GM12878 (cell line): ENCODE measurements at regions not wholly inside any gene's neighbourhood (a gene's known extent, or its start where the extent isn't known, plus 50 kb on each side); places are given as distances from the start of the nearest gene placed in this dataset.

ENCODE experiments used
- ATAC-seq: fragments of 200-7000 bp; cut with Tn5 transposase; 3 replicates; pipeline ENCODE4 v1.9.1; 2020; ENCODE audit warnings: mild to moderate bottlenecking, moderate library complexity
- BruUV-seq: library from RNA; stranded (reverse); fragments of 400-500 nt; replicated peaks from 2 replicates; lab custom pipeline; 2021; lab: Mats Ljungman, UMichigan
- CTCF ChIA-PET: fragments of 300-600 bp; sonication (Branson Sonifier 250); formaldehyde crosslinking; extraction: SDS; loops from one replicate; lab custom pipeline; 2021; ENCODE audit warnings: inconsistent platforms; lab: Yijun Ruan, JAX
- POLR2A ChIA-PET: fragments of 350-600 bp; formaldehyde crosslinking; extraction: SDS; loops from one replicate; lab custom pipeline; 2021; ENCODE audit warnings: inconsistent platforms; lab: Charles Lee
- RAD21 ChIA-PET: fragments of 300-600 bp; sonication (Branson Sonifier 250); formaldehyde crosslinking; loops from one replicate; lab custom pipeline; 2023; ENCODE audit warnings: antibody characterized with exemption; ENCODE audit not compliant: unreplicated experiment; lab: Charles Lee
- SMC1A ChIA-PET: fragments of 300-600 bp; sonication (Branson Sonifier 250); formaldehyde crosslinking; loops from one replicate; lab custom pipeline; 2023; ENCODE audit not compliant: unreplicated experiment, uncharacterized antibody; lab: Charles Lee
- DNase-seq: peaks from one replicate; pipeline ENCODE4 v3.0.0-alpha.2; 2011; ENCODE audit warnings: low read depth, low spot score
- FAIRE-seq: peaks from 3 replicates; lab custom pipeline; 2011; peaks lifted over from hg19 to GRCh38; lab: Jason Lieb, UNC
- H2AFZ ChIP-seq: 2 replicates; pipeline ENCODE4 v1.6.0; 2011; ENCODE audit warnings: low read depth, low read length, control low read depth; ENCODE audit not compliant: control insufficient read depth
- H3K27ac ChIP-seq: 2 replicates; pipeline ENCODE4 v1.5.1; 2011; ENCODE audit warnings: control low read depth; ENCODE audit not compliant: control insufficient read depth, insufficient read depth
- H3K27me3 ChIP-seq, 2 experiments: replicated peaks in 1 of 2; 2 replicates each; pipeline versions ENCODE4 v1.6.0 to v1.6.1; 2011; ENCODE audit warnings: low read length in 1 of 2; ENCODE audit not compliant: control insufficient read depth in 2 of 2, insufficient read depth in 2 of 2
- H3K36me3 ChIP-seq, 2 experiments: 2 replicates each; pipeline ENCODE4 v1.5.1; 2011; ENCODE audit warnings: low read length in 1 of 2; ENCODE audit not compliant: control insufficient read depth in 2 of 2, insufficient read depth in 2 of 2
- H3K4me1 ChIP-seq: 2 replicates; pipeline ENCODE4 v1.6.1; 2011; ENCODE audit warnings: mild to moderate bottlenecking, low read length, moderate library complexity, mixed read lengths; ENCODE audit not compliant: control insufficient read depth, insufficient read depth
- H3K4me2 ChIP-seq: 2 replicates; pipeline ENCODE4 v1.6.0; 2011; ENCODE audit warnings: control low read depth; ENCODE audit not compliant: control insufficient read depth, insufficient read depth
- H3K4me3 ChIP-seq: fragments of 200-600 bp; sonication (generic); 2 replicates; pipeline ENCODE4 v1.5.1; 2016
- H3K79me2 ChIP-seq: 2 replicates; pipeline ENCODE4 v1.6.0; 2011; ENCODE audit warnings: low read length; ENCODE audit not compliant: control insufficient read depth, insufficient read depth
- H3K9ac ChIP-seq: 2 replicates; pipeline ENCODE4 v1.8.0; 2011; ENCODE audit warnings: low read length, control low read depth, mixed read lengths; ENCODE audit not compliant: control insufficient read depth, insufficient read depth
- H3K9me3 ChIP-seq: replicated peaks from 3 replicates; pipeline ENCODE4 v1.5.1; 2011; ENCODE audit warnings: mild to moderate bottlenecking, low read length; ENCODE audit not compliant: control insufficient read depth, insufficient read depth
- H4K20me1 ChIP-seq: 2 replicates; pipeline ENCODE4 v1.6.0; 2011; ENCODE audit not compliant: control insufficient read depth, insufficient read depth
- JUND ChIP-seq: IDR thresholded peaks from 2 replicates; pipeline ENCODE4 v1.6.1; 2012; ENCODE audit warnings: low read depth, mild to moderate bottlenecking, low read length, improper control_type of control experiment, moderate library complexity
- MLLT1 ChIP-seq: fragments of 450-650 bp; IDR thresholded peaks from 2 replicates; pipeline ENCODE4 v1.6.1; 2016; ENCODE audit warnings: mild to moderate bottlenecking
- NBN ChIP-seq: fragments of 450-650 bp; IDR thresholded peaks from 2 replicates; pipeline ENCODE4 v1.6.1; 2016
- SMC3 ChIP-seq: IDR thresholded peaks from 2 replicates; pipeline ENCODE4 v1.6.1; 2011; ENCODE audit warnings: low read length, improper control_type of control experiment, borderline replicate concordance
- WGBS: methylation state at CpG from one replicate; pipeline ENCODE4 v1.1.6; 2016; ENCODE audit warnings: low lambda C conversion rate; ENCODE audit not compliant: insufficient replicate concordance, insufficient coverage; ENCODE audit errors: missing lambda C conversion rate; 5-methylcytosine and 5-hydroxymethylcytosine counted together
- in situ Hi-C: fragments of 300-500 bp; cut with MboI; formaldehyde crosslinking; loops from 9 replicates; pipeline ENCODE4 v1.14.3; 2018; ENCODE audit warnings: mixed read lengths
- intact Hi-C: fragments of 100-400 bp; cut with micrococcal nuclease; formaldehyde crosslinking; loops from one replicate; pipeline ENCODE4 v1.14.2; 2022; ENCODE audit not compliant: unreplicated experiment
- TF ChIP-seq, protein P1 (sequence below): IDR thresholded peaks from 2 replicates; pipeline ENCODE4 v1.6.1; 2011; ENCODE audit warnings: mild to moderate bottlenecking, low read depth, low read length, moderate library complexity; ENCODE audit not compliant: insufficient replicate concordance

DNA sequence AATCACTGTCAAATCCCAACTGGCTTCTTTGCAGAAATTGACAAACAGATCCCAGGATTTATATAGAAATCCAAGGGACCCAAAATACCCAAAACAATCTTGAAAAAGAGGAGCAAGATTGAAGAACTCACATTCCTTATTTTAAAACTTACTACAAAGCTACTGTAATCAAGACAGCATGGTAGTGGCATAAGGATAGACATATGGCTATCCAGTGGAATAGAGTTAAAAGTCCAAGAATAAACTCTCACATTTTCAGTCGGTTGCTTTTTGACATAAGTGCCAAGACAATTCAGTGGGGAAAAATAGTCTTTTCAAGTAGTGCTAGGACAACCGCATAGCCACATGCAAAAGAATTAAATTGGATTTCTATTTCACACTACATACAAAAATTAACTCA lies 81.0 kb upstream of the HOXC13 start:
- no peaks in the 10 kb centered on the region for H3K9me3 ChIP-seq
- no peak overlapping the region for H2AFZ ChIP-seq
- no peak overlapping the region for H3K9ac ChIP-seq
- SMC1A ChIA-PET, result no interaction called here
- WGBS, result 55% methylated on average over 2 of the region's 2 CpGs
- intact Hi-C loops, result no loop called here
- no peak overlapping the region for H3K27ac ChIP-seq
- H3K4me1 ChIP-seq, result no peaks in the 10 kb centered on the region
- TF ChIP-seq NBN (no peak), MLLT1 (no peak), JUND (no peak), SMC3 (no peak)
- TF ChIP-seq, protein P1, sequence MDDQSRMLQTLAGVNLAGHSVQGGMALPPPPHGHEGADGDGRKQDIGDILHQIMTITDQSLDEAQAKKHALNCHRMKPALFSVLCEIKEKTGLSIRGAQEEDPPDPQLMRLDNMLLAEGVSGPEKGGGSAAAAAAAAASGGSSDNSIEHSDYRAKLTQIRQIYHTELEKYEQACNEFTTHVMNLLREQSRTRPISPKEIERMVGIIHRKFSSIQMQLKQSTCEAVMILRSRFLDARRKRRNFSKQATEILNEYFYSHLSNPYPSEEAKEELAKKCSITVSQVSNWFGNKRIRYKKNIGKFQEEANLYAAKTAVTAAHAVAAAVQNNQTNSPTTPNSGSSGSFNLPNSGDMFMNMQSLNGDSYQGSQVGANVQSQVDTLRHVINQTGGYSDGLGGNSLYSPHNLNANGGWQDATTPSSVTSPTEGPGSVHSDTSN, result no peak
- TF ChIP-seq, all 136 proteins: peak for 0
- no TSS peak for BruUV-seq
- FAIRE-seq, result no peak
- Histone ChIP-seq H3K79me2 (no peaks in the 10 kb centered on the region), H3K36me3 (no peaks in the 10 kb centered on the region), H3K4me3 (no peak overlapping the region), H4K20me1 (no peaks in the 10 kb centered on the region), H3K4me2 (no peak overlapping the region), H3K27me3 (peaks cover 0 to 3% of the 10 kb centered on the region in 2 experiments; a peak in 2 of 4 replicates)
- DNase-seq, result no peak
- CTCF ChIA-PET, result no interaction called here
- RAD21 ChIA-PET, result no interaction called here
- POLR2A ChIA-PET, result no interaction called here
- no peak for ATAC-seq
- in situ Hi-C loops, result no loop called here
